ENCODE measurements at regions not wholly inside any gene's neighbourhood (a gene's known extent, or its start where the extent isn't known, plus 50 kb on each side); places are given as distances from the start of the nearest gene placed in this dataset.

- no peak overlapping the region for H3K27ac ChIP-seq (ENCODE audit: low read depth, low read length)
- no peaks in the 10 kb centered on the region for H3K27me3 ChIP-seq (ENCODE audit: control insufficient read depth, insufficient read depth, low read length)
- DNase-seq (ENCODE audit: low read depth, low spot score) = no peak
- ChIA-PET CTCF (interaction anchor here (1.2 to 1.5 kb wide), 3 partner anchors 426 to 518 kb away, joined by 3 to 9 read pairs (median 6); no protein-coding TSS in a partner anchor), POLR2A (no interaction called here)
- peaks cover 24% of the 10 kb centered on the region for H3K9me3 ChIP-seq (ENCODE audit: control insufficient read depth, insufficient read depth, low read length)
- TF ChIP-seq CTCF (IDR thresholded peaks at IDR 0.05; ENCODE audit: low read depth, low read length) = no peak
- no peak overlapping the region for H3K4me3 ChIP-seq (ENCODE audit: low read depth, low read length)
Observed at GRCh38 chr10:123560301-123561140, 105.6 kb upstream of the GPR26 start.

- H3K27ac ChIP-seq (ENCODE audit: low read depth, low read length) = no peak overlapping the region
- POLR2A ChIA-PET = no interaction called here
- no peaks in the 10 kb centered on the region for H3K27me3 ChIP-seq (ENCODE audit: control insufficient read depth, insufficient read depth, low read length)
- H3K9me3 ChIP-seq (ENCODE audit: control insufficient read depth, insufficient read depth, low read length) = peaks cover 24% of the 10 kb centered on the region
- no peak for TF ChIP-seq CTCF (IDR thresholded peaks at IDR 0.05; ENCODE audit: low read depth, low read length)
- H3K4me3 ChIP-seq (ENCODE audit: low read depth, low read length) = no peak overlapping the region
- DNase-seq (ENCODE audit: low read depth, low spot score) = no peak
- CTCF ChIA-PET = interaction anchor here (1.2 to 1.5 kb wide), 3 partner anchors 427 to 518 kb away, joined by 3 to 9 read pairs (median 6); no protein-coding TSS in a partner anchor
Observed at GRCh38 chr10:123561141-123561440, 105.1 kb upstream of the GPR26 start.

GRCh38 chr10:123562387-123562786, 103.8 kb upstream of the GPR26 start:
- ChIA-PET POLR2A (no interaction called here), CTCF (interaction anchor here (0.9 kb wide), 1 partner anchor 519 kb away, joined by 3 read pairs; no protein-coding TSS in a partner anchor)
- Histone ChIP-seq H3K27ac (ENCODE audit: low read depth, low read length) (no peak overlapping the region), H3K9me3 (ENCODE audit: control insufficient read depth, insufficient read depth, low read length) (peaks cover 23% of the 10 kb centered on the region), H3K27me3 (ENCODE audit: control insufficient read depth, insufficient read depth, low read length) (no peaks in the 10 kb centered on the region), H3K4me3 (ENCODE audit: low read depth, low read length) (no peak overlapping the region)
- no peak for TF ChIP-seq CTCF (IDR thresholded peaks at IDR 0.05; ENCODE audit: low read depth, low read length)
- no peak for DNase-seq (ENCODE audit: low read depth, low spot score)

DNA sequence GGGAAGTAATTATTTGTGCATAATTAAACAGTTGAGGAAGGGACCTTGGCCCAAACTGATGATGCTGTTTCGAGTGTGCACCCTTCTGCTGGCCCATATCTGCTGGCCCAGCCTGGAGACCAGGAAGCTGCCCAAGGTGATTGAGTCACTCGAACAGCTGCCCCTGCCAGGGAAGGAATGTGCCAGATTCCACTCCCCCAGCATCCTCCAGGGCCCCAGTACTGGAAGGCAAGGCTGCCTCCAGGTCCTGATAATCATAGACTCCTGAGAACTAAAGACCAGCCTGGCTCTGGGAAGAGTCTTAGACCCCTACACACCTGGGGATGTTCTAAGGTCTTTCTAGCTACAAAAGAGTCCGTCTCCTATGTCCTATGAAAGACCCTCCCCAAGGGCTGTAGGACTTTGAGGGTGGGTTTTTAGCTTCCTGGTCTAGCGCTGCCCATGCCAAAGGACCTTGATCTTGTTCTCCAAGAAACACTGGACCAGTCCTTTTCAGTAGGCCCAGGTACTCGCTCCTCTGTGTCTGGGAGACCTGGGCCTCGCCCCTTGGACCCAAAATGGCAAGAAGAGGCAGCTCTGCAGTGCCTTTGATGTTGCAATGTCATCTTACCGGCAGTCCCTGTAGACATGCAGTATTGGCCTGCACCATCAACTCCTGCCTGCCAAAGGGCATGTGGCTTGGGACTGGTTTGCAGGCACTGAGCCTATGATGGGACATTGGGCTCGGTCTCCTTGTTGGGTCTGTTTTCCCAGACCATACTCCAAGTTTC, 103.2 kb upstream of the GPR26 start:
- Histone ChIP-seq H3K9me3 (ENCODE audit: control insufficient read depth, insufficient read depth, low read length) (peaks cover 28% of the 10 kb centered on the region), H3K27ac (ENCODE audit: low read depth, low read length) (no peak overlapping the region), H3K4me3 (ENCODE audit: low read depth, low read length) (no peak overlapping the region), H3K27me3 (ENCODE audit: control insufficient read depth, insufficient read depth, low read length) (no peaks in the 10 kb centered on the region)
- DNase-seq (ENCODE audit: low read depth, low spot score) = no peak
- no peak for TF ChIP-seq CTCF (IDR thresholded peaks at IDR 0.05; ENCODE audit: low read depth, low read length)
- POLR2A ChIA-PET = no interaction called here
- CTCF ChIA-PET = interaction anchor here (0.7 to 1.1 kb wide), 3 partner anchors 520 to 583 kb away, joined by 3 read pairs; partner anchors contain the start of gene PSTK

- no peak overlapping the region for H3K4me3 ChIP-seq (ENCODE audit: low read depth, low read length)
- no peak overlapping the region for H3K27ac ChIP-seq (ENCODE audit: low read depth, low read length)
- POLR2A ChIA-PET = no interaction called here
- no peaks in the 10 kb centered on the region for H3K27me3 ChIP-seq (ENCODE audit: control insufficient read depth, insufficient read depth, low read length)
- no peak for TF ChIP-seq CTCF (IDR thresholded peaks at IDR 0.05; ENCODE audit: low read depth, low read length)
- DNase-seq (ENCODE audit: low read depth, low spot score) = no peak
- H3K9me3 ChIP-seq (ENCODE audit: control insufficient read depth, insufficient read depth, low read length) = peaks cover 31% of the 10 kb centered on the region
- CTCF ChIA-PET = interaction anchor here (0.7 to 1.1 kb wide), 2 partner anchors 520 to 583 kb away, joined by 3 read pairs; partner anchors contain the start of gene PSTK
Observed at GRCh38 chr10:123563581-123563855, 102.6 kb upstream of the GPR26 start.

Data from AG04450 (cell line).